ENCODE measurements at regions not wholly inside any gene's neighbourhood (a gene's known extent, or its start where the extent isn't known, plus 50 kb on each side); places are given as distances from the start of the nearest gene placed in this dataset.

DNA sequence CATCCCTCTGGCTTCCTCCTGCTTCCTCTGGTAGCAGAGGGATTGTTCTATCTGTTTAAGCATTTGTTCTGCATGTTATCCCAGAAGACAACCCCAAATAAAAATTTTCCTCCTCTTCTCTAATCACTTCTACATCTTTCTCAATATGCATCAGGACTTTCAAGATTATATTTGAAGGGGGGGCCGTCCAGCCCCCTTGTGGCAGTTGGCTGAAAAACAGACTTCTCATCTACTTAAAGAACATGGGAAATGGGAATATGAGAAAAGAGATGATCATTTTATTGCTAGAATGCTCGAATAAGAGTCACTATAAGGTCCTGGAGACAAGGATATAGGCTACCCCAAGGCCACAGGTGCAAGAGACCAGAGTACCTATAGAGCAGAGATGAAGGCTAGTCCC, 466.0 kb downstream of the REEP3 start:
- no peaks in the 10 kb centered on the region for H3K27me3 ChIP-seq (replicated peaks; ENCODE audit: insufficient read depth, low read depth, low read length, poor library complexity)
- peaks cover 10% of the 10 kb centered on the region for H3K9me3 ChIP-seq (ENCODE audit: low read depth, low read length, poor library complexity, severe bottlenecking)
- H3K4me1 ChIP-seq (ENCODE audit: insufficient read depth, low read length, poor library complexity, severe bottlenecking) = no peaks in the 10 kb centered on the region
- TF ChIP-seq, protein P1, sequence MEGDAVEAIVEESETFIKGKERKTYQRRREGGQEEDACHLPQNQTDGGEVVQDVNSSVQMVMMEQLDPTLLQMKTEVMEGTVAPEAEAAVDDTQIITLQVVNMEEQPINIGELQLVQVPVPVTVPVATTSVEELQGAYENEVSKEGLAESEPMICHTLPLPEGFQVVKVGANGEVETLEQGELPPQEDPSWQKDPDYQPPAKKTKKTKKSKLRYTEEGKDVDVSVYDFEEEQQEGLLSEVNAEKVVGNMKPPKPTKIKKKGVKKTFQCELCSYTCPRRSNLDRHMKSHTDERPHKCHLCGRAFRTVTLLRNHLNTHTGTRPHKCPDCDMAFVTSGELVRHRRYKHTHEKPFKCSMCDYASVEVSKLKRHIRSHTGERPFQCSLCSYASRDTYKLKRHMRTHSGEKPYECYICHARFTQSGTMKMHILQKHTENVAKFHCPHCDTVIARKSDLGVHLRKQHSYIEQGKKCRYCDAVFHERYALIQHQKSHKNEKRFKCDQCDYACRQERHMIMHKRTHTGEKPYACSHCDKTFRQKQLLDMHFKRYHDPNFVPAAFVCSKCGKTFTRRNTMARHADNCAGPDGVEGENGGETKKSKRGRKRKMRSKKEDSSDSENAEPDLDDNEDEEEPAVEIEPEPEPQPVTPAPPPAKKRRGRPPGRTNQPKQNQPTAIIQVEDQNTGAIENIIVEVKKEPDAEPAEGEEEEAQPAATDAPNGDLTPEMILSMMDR (conservative IDR thresholded peaks at IDR 0.05; ENCODE audit: low read depth, low read length) = 0 out of 2 replicates have a peak, but pooled peaks have one; percentile 27
- TF ChIP-seq EZH2 (IDR thresholded peaks at IDR 0.05; ENCODE audit: borderline replicate concordance, low read depth, low read length, poor library complexity, severe bottlenecking) = no peak
- H3K27ac ChIP-seq (ENCODE audit: low read depth, low read length, poor library complexity, severe bottlenecking) = no peak overlapping the region
- CTCF ChIA-PET = no interaction called here
- H3K4me3 ChIP-seq (ENCODE audit: low read depth, low read length, poor library complexity, severe bottlenecking) = no peak overlapping the region
- no peak for DNase-seq (ENCODE audit: low spot score)
- POLR2A ChIA-PET (ENCODE audit: low non-redundant PET) = no interaction called here
- intact Hi-C loops (cut with micrococcal nuclease; ENCODE audit: unreplicated experiment) = no loop called here
- H3K36me3 ChIP-seq (ENCODE audit: insufficient read depth, low read length, poor library complexity, severe bottlenecking) = no peaks in the 10 kb centered on the region
- no TSS peak for BruUV-seq (replicated peaks)

DNA sequence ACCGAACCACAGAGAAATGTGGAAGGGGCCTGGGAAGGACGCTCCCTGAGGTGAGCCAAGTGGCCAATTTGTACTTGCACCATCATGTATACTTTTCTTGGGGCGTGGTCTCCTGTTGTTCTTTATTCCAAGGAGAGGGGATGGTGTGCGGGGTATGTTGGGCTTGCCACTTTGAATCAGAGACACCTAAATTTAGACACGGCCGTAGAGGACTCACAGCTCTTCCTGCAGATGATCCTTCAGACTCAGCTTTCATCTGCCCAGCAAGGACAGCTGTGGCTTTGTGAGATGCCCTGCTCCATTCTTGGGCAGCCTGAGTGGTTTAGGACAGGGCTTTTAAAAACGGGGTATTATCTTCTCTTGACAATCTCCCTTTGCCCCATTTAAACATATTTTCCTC, 473.2 kb downstream of the REEP3 start:
- ChIA-PET CTCF (no interaction called here), POLR2A (ENCODE audit: low non-redundant PET) (no interaction called here)
- Histone ChIP-seq H3K4me3 (ENCODE audit: low read depth, low read length, poor library complexity, severe bottlenecking) (no peak overlapping the region), H3K4me1 (ENCODE audit: insufficient read depth, low read length, poor library complexity, severe bottlenecking) (no peaks in the 10 kb centered on the region), H3K9me3 (ENCODE audit: low read depth, low read length, poor library complexity, severe bottlenecking) (peaks cover 1% of the 10 kb centered on the region), H3K36me3 (ENCODE audit: insufficient read depth, low read length, poor library complexity, severe bottlenecking) (no peaks in the 10 kb centered on the region), H3K27ac (ENCODE audit: low read depth, low read length, poor library complexity, severe bottlenecking) (no peak overlapping the region), H3K27me3 (replicated peaks; ENCODE audit: insufficient read depth, low read depth, low read length, poor library complexity) (peaks cover 5% of the 10 kb centered on the region)
- no peak for TF ChIP-seq EZH2 (IDR thresholded peaks at IDR 0.05; ENCODE audit: borderline replicate concordance, low read depth, low read length, poor library complexity, severe bottlenecking)
- TF ChIP-seq, protein P1 (conservative IDR thresholded peaks at IDR 0.05; ENCODE audit: low read depth, low read length) = no peak
- no peak for DNase-seq (ENCODE audit: low spot score)
- no TSS peak for BruUV-seq (replicated peaks)
- intact Hi-C loops (cut with micrococcal nuclease; ENCODE audit: unreplicated experiment) = no loop called here

DNA sequence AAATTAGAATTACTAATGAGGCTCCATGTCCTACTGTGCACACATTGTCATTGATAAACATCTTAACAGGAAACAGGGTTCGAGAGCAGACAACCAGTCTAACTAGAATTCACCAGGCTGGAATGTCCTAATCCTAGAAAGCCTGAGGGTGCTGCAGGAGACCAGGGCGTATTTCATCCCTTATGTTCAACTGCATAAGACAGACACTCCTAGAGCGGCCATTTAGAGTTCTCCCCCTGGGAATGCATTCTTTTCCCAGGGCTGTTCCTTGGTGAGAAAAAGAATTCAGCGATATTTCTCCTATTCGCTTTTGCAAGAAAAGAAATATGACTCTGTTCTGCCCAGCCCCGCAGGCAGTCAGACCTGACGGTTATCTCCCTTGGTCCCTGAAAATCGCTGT, 486.0 kb downstream of the REEP3 start:
- H3K4me1 ChIP-seq (ENCODE audit: insufficient read depth, low read length, poor library complexity, severe bottlenecking) = no peaks in the 10 kb centered on the region
- no peak overlapping the region for H3K4me3 ChIP-seq (ENCODE audit: low read depth, low read length, poor library complexity, severe bottlenecking)
- intact Hi-C loops (cut with micrococcal nuclease; ENCODE audit: unreplicated experiment) = no loop called here
- H3K36me3 ChIP-seq (ENCODE audit: insufficient read depth, low read length, poor library complexity, severe bottlenecking) = no peaks in the 10 kb centered on the region
- H3K27ac ChIP-seq (ENCODE audit: low read depth, low read length, poor library complexity, severe bottlenecking) = no peak overlapping the region
- H3K9me3 ChIP-seq (ENCODE audit: low read depth, low read length, poor library complexity, severe bottlenecking) = no peaks in the 10 kb centered on the region
- no TSS peak for BruUV-seq (replicated peaks)
- ChIA-PET POLR2A (ENCODE audit: low non-redundant PET) (no interaction called here), CTCF (no interaction called here)
- no peaks in the 10 kb centered on the region for H3K27me3 ChIP-seq (replicated peaks; ENCODE audit: insufficient read depth, low read depth, low read length, poor library complexity)
- DNase-seq (ENCODE audit: low spot score) = no peak
- TF ChIP-seq EZH2 (IDR thresholded peaks at IDR 0.05; ENCODE audit: borderline replicate concordance, low read depth, low read length, poor library complexity, severe bottlenecking) = no peak
- TF ChIP-seq, protein P1 (conservative IDR thresholded peaks at IDR 0.05; ENCODE audit: low read depth, low read length) = no peak

All from A673 (cell line).